ENCODE measurements at regions not wholly inside any gene's neighbourhood (a gene's known extent, or its start where the extent isn't known, plus 50 kb on each side); places are given as distances from the start of the nearest gene placed in this dataset.

DNA sequence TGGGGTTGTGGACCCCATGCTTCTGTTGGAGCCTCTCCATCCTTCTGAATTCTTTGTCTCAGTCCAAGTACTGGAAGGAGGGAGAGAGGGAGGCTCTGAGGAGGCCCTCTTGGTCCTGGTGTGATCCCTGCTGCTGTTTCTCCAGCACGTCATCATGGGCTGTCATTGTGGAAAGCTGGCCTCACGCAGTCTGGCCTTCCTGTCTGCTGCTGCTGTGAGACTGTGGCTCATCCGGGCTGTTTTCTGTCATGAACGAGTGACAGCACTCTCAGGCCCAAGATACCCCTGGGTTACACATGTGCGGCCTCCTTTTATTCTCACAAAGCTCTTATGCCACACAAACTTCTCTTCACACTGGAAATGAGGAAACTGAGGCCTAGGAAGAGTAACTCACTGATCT is 499.3 kb downstream of the CCDC171 start:
- no peak for TF ChIP-seq EZH2phosphoT487 (IDR thresholded peaks at IDR 0.05; ENCODE audit: borderline replicate concordance, low read length)
- TF ChIP-seq, protein P1, sequence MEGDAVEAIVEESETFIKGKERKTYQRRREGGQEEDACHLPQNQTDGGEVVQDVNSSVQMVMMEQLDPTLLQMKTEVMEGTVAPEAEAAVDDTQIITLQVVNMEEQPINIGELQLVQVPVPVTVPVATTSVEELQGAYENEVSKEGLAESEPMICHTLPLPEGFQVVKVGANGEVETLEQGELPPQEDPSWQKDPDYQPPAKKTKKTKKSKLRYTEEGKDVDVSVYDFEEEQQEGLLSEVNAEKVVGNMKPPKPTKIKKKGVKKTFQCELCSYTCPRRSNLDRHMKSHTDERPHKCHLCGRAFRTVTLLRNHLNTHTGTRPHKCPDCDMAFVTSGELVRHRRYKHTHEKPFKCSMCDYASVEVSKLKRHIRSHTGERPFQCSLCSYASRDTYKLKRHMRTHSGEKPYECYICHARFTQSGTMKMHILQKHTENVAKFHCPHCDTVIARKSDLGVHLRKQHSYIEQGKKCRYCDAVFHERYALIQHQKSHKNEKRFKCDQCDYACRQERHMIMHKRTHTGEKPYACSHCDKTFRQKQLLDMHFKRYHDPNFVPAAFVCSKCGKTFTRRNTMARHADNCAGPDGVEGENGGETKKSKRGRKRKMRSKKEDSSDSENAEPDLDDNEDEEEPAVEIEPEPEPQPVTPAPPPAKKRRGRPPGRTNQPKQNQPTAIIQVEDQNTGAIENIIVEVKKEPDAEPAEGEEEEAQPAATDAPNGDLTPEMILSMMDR (IDR thresholded peaks at IDR 0.05; ENCODE audit: low read depth, low read length, poor library complexity, severe bottlenecking) = no peak
